Endodermal cell (in vitro differentiated cells): ENCODE measurements at regions not wholly inside any gene's neighbourhood (a gene's known extent, or its start where the extent isn't known, plus 50 kb on each side); places are given as distances from the start of the nearest gene placed in this dataset.

ENCODE experiments used
- DNase-seq: peaks from one replicate; pipeline ENCODE4 v3.0.0-alpha.2; 2017
- H3K27ac ChIP-seq: 2 replicates; pipeline ENCODE4 v1.5.1; 2013; ENCODE audit warnings: mild to moderate bottlenecking, low read depth, low read length, moderate library complexity
- H3K27me3 ChIP-seq: 2 replicates; pipeline ENCODE4 v1.6.1; 2013; ENCODE audit warnings: mild to moderate bottlenecking, low read length, moderate library complexity; ENCODE audit not compliant: insufficient read depth, control insufficient read depth, poor library complexity, severe bottlenecking
- H3K36me3 ChIP-seq: 2 replicates; pipeline ENCODE4 v1.7.0; 2013; ENCODE audit warnings: mild to moderate bottlenecking, low read length, moderate library complexity; ENCODE audit not compliant: control insufficient read depth, insufficient read depth
- H3K4me1 ChIP-seq: one replicate; pipeline ENCODE4 v1.7.0; 2013; ENCODE audit warnings: low read length; ENCODE audit not compliant: control insufficient read depth, insufficient read depth
- H3K4me3 ChIP-seq: 2 replicates; pipeline ENCODE4 v1.5.1; 2013; ENCODE audit warnings: mild to moderate bottlenecking, low read length, moderate library complexity
- H3K9ac ChIP-seq: 2 replicates; pipeline ENCODE4 v1.6.1; 2013; ENCODE audit warnings: mild to moderate bottlenecking, low read length, moderate library complexity; ENCODE audit not compliant: poor library complexity, severe bottlenecking; ENCODE audit errors: extremely low read depth
- H3K9me3 ChIP-seq: 2 replicates; pipeline ENCODE4 v1.6.1; 2013; ENCODE audit warnings: mild to moderate bottlenecking, low read length, moderate library complexity; ENCODE audit not compliant: control insufficient read depth
- H3K27ac Mint-ChIP-seq: 2 replicates; pipeline ENCODE4 v1.8.0; 2020; ENCODE audit warnings: mixed read lengths
- H3K27me3 Mint-ChIP-seq: 2 replicates; pipeline ENCODE4 v1.8.0; 2021; ENCODE audit warnings: mild to moderate bottlenecking, mixed read lengths; ENCODE audit not compliant: insufficient read depth
- H3K36me3 Mint-ChIP-seq: 2 replicates; pipeline ENCODE4 v1.8.0; 2020; ENCODE audit warnings: low read depth, mixed read lengths
- H3K4me1 Mint-ChIP-seq: 2 replicates; pipeline ENCODE4 v1.8.0; 2020; ENCODE audit warnings: mixed read lengths
- H3K4me3 Mint-ChIP-seq: 2 replicates; pipeline ENCODE4 v1.8.0; 2020; ENCODE audit warnings: mild to moderate bottlenecking, moderate library complexity, mixed read lengths
- H3K9me3 Mint-ChIP-seq: 2 replicates; pipeline ENCODE4 v1.8.0; 2020; ENCODE audit warnings: mild to moderate bottlenecking, mixed read lengths
- CTCF ChIP-seq: fragments of 200-600 bp; sonication (generic); conservative IDR thresholded peaks from 2 replicates; pipeline ENCODE4 v1.5.0; 2021; ENCODE audit warnings: antibody characterized with exemption, mild to moderate bottlenecking
- WGBS, 2 experiments: methylation state at CpG; one replicate each; pipeline versions ENCODE4 v1.1.5 to v1.1.7; 2013; ENCODE audit warnings: missing lambda C conversion rate in 2 of 2, mixed read lengths in 1 of 2; ENCODE audit not compliant: insufficient coverage in 1 of 2, insufficient read length in 1 of 2; 5-methylcytosine and 5-hydroxymethylcytosine counted together

- no peaks in the 10 kb centered on the region for H3K36me3 Mint-ChIP-seq
- H3K27me3 Mint-ChIP-seq, result no peaks in the 10 kb centered on the region
- H3K27ac Mint-ChIP-seq, result no peak overlapping the region
- Histone ChIP-seq H3K27ac (no peak overlapping the region), H3K36me3 (no peaks in the 10 kb centered on the region), H3K27me3 (no peaks in the 10 kb centered on the region), H3K4me1 (no peaks in the 10 kb centered on the region), H3K9ac (no peak overlapping the region), H3K9me3 (no peaks in the 10 kb centered on the region), H3K4me3 (no peak overlapping the region)
- 89 to 94% methylated on average over 3 of the region's 3 CpGs for WGBS, 2 experiments
- no peak for TF ChIP-seq CTCF
- H3K4me1 Mint-ChIP-seq, result no peaks in the 10 kb centered on the region
- no peak for DNase-seq
- H3K4me3 Mint-ChIP-seq, result no peak overlapping the region
- H3K9me3 Mint-ChIP-seq, result peaks cover 6% of the 10 kb centered on the region
These were observed 140.5 kb downstream of the ARL4A start for GRCh38 chr7:12827920-12828319.

DNA sequence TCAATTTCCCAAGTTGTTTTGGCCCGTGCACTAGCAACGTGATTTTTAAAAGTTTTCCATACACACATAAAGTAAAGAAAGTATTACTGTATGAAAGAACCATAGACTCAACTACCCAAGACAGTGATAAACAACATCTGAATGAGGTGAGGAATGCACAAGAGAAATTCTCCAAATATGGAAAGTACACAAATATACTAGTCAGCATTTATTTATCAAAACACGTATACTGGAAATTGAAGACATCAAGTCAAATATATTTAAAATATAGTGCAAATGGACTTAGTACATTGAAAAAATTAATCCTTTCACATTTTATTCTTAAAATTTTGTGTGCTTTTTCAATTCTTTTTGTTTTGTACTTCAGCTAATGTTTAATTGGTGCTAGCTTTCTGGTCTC lies 143.6 kb downstream of the ARL4A start:
- no peaks in the 10 kb centered on the region for H3K27me3 ChIP-seq
- H3K27ac Mint-ChIP-seq, result no peak overlapping the region
- H3K9ac ChIP-seq, result no peak overlapping the region
- H3K4me3 ChIP-seq, result no peak overlapping the region
- no peaks in the 10 kb centered on the region for H3K4me1 Mint-ChIP-seq
- no peaks in the 10 kb centered on the region for H3K36me3 Mint-ChIP-seq
- no peak for DNase-seq
- no peak overlapping the region for H3K4me3 Mint-ChIP-seq
- no CpG with 5 or more reads among the region's 3 CpGs for WGBS, 2 experiments
- H3K9me3 Mint-ChIP-seq, result peaks cover 26% of the 10 kb centered on the region
- peaks cover 20% of the 10 kb centered on the region for H3K9me3 ChIP-seq
- no peak overlapping the region for H3K27ac ChIP-seq
- no peaks in the 10 kb centered on the region for H3K4me1 ChIP-seq
- no peaks in the 10 kb centered on the region for H3K27me3 Mint-ChIP-seq
- TF ChIP-seq CTCF, result no peak
- H3K36me3 ChIP-seq, result no peaks in the 10 kb centered on the region

DNA sequence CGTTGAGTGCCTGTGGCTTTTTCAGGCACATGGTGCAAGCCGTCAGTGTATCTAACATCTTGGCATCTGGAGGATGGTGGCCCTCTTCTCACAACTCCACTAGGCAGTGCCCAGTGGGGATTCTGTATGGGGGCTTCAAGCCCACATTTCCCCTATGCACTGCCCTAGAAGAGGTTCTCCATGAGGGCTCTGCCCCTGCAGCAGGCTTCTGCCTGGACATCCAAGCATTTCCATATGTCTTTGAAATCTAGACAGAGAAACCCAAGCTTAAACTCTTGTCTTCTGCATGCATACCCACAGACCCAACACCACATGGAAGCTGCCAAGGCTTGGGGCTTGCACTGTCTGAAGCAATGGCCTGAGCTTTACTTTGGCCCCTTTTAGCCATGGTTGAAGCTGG lies 146.4 kb downstream of the ARL4A start:
- H3K4me1 Mint-ChIP-seq, result peaks cover 4% of the 10 kb centered on the region
- DNase-seq, result no peak
- H3K9me3 Mint-ChIP-seq, result peaks cover 26% of the 10 kb centered on the region
- H3K9ac ChIP-seq, result no peak overlapping the region
- H3K4me3 ChIP-seq, result no peak overlapping the region
- H3K36me3 Mint-ChIP-seq, result no peaks in the 10 kb centered on the region
- H3K9me3 ChIP-seq, result peaks cover 20% of the 10 kb centered on the region
- no peak overlapping the region for H3K4me3 Mint-ChIP-seq
- WGBS, 2 experiments, result 96 to 100% methylated on average over 2 of the region's 2 CpGs
- no peak for TF ChIP-seq CTCF
- peaks cover 3% of the 10 kb centered on the region for H3K4me1 ChIP-seq
- no peak overlapping the region for H3K27ac Mint-ChIP-seq
- H3K27me3 Mint-ChIP-seq, result no peaks in the 10 kb centered on the region
- no peaks in the 10 kb centered on the region for H3K36me3 ChIP-seq
- no peaks in the 10 kb centered on the region for H3K27me3 ChIP-seq
- H3K27ac ChIP-seq, result no peak overlapping the region
